Skeletal muscle tissue (tissue), 3 donors: ENCODE measurements at regions not wholly inside any gene's neighbourhood (a gene's known extent, or its start where the extent isn't known, plus 50 kb on each side); places are given as distances from the start of the nearest gene placed in this dataset.

Experiments
- H3K27ac ChIP-seq: one replicate; pipeline ENCODE4 v1.7.0; 2013; ENCODE audit warnings: mild to moderate bottlenecking, low read depth, low read length, inconsistent platforms
- H3K27me3 ChIP-seq, 3 donors: one replicate each; pipeline ENCODE4 v1.7.0; 2013; ENCODE audit warnings: low read length in 3 of 3; ENCODE audit not compliant: control insufficient read depth in 3 of 3, insufficient read depth in 3 of 3
- H3K36me3 ChIP-seq, 3 donors: one replicate each; pipeline ENCODE4 v1.7.0; 2013; ENCODE audit warnings: low read length in 3 of 3; ENCODE audit not compliant: control insufficient read depth in 3 of 3, insufficient read depth in 3 of 3
- H3K4me1 ChIP-seq, 3 donors: one replicate each; pipeline ENCODE4 v1.7.0; 2013; ENCODE audit warnings: low read length in 3 of 3, mild to moderate bottlenecking in 3 of 3; ENCODE audit not compliant: control insufficient read depth in 3 of 3, insufficient read depth in 3 of 3
- H3K4me3 ChIP-seq, 3 donors: one replicate each; pipeline ENCODE4 v1.7.0; 2013; ENCODE audit warnings: low read length in 3 of 3
- H3K9ac ChIP-seq, 3 donors: one replicate each; pipeline ENCODE4 v1.7.0; 2013; ENCODE audit warnings: low read length in 3 of 3, mild to moderate bottlenecking in 3 of 3, moderate library complexity in 2 of 3, low read depth in 1 of 3
- H3K9me3 ChIP-seq, 3 donors: one replicate each; pipeline ENCODE4 v1.7.0; 2013; ENCODE audit warnings: low read length in 3 of 3; ENCODE audit not compliant: control insufficient read depth in 3 of 3
- donor health status: Osteomylitis.

DNA sequence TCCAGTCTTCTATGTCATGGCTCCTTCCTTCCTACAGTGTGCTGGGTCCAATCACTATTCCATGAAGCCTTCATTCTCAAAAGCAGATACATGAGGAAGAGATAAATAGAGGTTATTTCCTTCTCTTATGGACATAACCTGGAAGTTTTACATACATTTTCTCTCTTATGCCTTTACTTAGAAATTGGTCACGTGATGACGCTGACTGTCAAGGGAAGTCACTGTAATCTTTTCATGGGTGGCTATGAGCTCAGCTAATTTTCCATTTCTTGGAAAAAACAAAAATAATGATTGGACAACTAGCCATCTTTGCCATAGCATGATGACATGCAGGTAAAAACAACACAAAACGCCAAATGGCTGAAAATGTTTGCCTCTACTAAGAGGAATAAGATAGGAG lies 151.6 kb upstream of the PRSS16 start:
- H3K4me1 ChIP-seq: peaks cover 0 to 4% (median 3%) of the 10 kb centered on the region in 3 donors
- H3K36me3 ChIP-seq: no peaks in the 10 kb centered on the region
- no peak overlapping the region for H3K9ac ChIP-seq
- H3K27me3 ChIP-seq: peaks cover 21 to 37% (median 34%) of the 10 kb centered on the region in 3 donors
- no peak overlapping the region for H3K27ac ChIP-seq
- H3K4me3 ChIP-seq: no peak overlapping the region
- no peaks in the 10 kb centered on the region for H3K9me3 ChIP-seq

DNA sequence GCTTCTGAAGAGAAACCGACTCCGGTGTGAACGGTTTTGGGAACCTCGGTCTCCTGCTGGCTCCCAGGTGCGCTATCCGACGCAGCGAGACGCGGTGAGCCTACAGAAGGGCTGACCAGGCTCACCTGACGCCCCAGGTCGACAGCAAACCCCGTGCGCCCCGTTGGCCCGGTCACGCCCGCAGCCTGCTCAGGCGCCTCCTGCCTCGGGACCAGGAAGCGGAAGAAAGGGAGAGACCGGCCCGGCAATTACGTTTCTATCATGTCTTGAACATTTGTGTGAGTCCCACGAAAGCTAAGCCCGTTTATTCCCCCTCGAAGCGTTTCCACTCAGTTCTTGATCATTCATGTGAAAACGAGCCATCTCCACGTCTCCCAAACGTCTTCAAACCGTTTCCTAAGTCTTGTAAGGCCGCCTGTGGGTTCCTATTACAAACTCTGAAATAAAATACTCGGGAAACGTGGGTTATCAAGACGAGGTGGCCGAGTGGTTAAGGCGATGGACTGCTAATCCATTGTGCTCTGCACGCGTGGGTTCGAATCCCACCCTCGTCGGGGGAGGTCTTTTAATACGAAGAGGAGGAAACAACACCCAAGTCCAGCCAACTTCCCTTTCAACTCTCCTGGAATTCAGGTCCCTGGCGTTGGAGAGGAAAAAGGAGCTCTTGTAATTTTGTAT lies 150.5 kb upstream of the PRSS16 start:
- Histone ChIP-seq H3K27ac (no peak overlapping the region), H3K36me3 (no peaks in the 10 kb centered on the region), H3K9me3 (no peaks in the 10 kb centered on the region), H3K9ac (no peak overlapping the region), H3K4me3 (peak overlapping the region; percentile 48 to 58 (median 56)), H3K27me3 (peaks cover 19 to 33% (median 27%) of the 10 kb centered on the region in 3 donors), H3K4me1 (peaks cover 0 to 4% (median 0%) of the 10 kb centered on the region in 3 donors)

DNA sequence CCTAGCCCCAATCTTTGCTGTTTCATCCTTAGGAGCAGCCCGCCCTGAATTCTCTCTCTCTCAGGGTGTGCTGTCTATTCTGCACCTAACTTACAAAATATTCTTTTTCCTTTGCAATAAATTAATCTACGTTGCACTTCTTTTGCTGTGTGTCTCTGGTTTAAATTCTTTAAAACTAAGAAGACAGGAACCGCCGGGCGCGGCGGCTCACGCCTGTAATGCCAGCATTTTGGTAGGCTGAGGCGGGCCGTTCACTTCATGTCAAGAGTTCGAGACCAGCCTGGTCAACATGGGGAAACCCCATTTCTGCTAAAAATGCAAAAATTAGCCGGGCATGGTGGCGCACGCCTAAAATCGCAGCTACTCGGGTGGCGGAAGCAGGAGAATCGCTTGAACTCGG lies 148.5 kb upstream of the PRSS16 start:
- H3K27me3 ChIP-seq: peaks cover 14 to 22% (median 21%) of the 10 kb centered on the region in 3 donors
- H3K9ac ChIP-seq: no peak overlapping the region

DNA sequence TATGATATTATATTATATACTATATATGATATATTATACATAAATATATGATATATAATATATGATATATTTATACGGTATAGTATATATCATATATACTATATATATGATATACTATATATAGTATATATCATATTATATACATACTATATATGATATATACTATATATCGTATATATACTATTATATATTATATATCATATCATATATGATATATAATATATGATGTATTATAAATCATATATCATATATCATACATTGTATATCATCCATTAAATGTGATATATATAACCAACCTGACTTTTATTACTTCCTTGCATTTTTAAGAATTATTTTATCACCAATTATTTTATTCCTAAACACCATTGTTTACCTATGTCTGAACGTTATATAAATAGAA lies 146.6 kb upstream of the PRSS16 start:
- Histone ChIP-seq H3K36me3 (no peaks in the 10 kb centered on the region), H3K4me3 (no peak overlapping the region), H3K4me1 (peaks cover 0 to 4% (median 0%) of the 10 kb centered on the region in 3 donors), H3K9me3 (no peaks in the 10 kb centered on the region), H3K27ac (no peak overlapping the region), H3K9ac (no peak overlapping the region), H3K27me3 (peaks cover 14 to 17% (median 15%) of the 10 kb centered on the region in 3 donors)

More for the DNA sequence above, 148.5 kb upstream of the PRSS16 start:
- Histone ChIP-seq H3K4me3 (no peak overlapping the region), H3K9me3 (no peaks in the 10 kb centered on the region), H3K27ac (no peak overlapping the region), H3K4me1 (peaks cover 0 to 4% (median 0%) of the 10 kb centered on the region in 3 donors), H3K36me3 (no peaks in the 10 kb centered on the region)

DNA sequence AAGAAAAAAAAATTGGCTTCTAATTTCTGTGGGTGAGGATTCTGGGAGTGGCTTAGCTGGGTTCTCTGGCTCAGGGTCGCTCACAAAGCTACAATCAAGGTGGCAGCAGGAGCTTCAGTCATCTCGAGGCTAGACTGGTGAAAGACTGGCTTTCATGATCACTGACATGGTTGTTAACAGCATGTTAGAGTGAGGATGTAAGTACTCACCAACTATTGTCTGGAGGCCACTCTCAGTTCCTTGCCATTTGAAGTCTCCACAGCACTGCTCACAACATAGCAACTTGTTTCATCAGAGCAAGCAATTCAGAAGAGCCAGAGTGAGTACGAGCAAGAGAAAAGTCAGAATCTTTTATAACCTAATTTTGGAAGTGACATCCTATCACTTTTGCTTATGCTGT lies 145.7 kb upstream of the PRSS16 start:
- Histone ChIP-seq H3K27ac (no peak overlapping the region), H3K4me3 (no peak overlapping the region), H3K36me3 (no peaks in the 10 kb centered on the region), H3K4me1 (peaks cover 0 to under 1% (median 0%) of the 10 kb centered on the region in 3 donors), H3K27me3 (peaks cover 8% of the 10 kb centered on the region in 3 donors), H3K9me3 (no peaks in the 10 kb centered on the region), H3K9ac (no peak overlapping the region)

DNA sequence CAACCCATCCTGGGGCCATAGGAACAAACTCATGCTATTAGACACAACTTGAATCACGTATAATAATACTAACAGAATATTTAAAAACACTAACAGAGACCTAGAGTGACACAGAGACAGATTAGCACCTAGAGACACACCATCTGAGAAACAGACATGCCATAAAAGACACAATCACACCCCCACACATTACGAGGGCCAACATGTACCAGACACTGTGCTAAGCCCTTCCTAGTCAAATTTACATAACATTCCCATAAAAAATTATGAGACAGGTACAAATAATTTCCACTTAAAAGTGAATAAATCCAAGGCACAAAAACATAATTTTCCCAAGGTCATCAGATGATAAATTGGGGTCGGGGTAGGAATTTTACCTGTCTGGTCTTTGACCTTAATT lies 141.1 kb upstream of the PRSS16 start:
- H3K36me3 ChIP-seq: no peaks in the 10 kb centered on the region
- no peaks in the 10 kb centered on the region for H3K9me3 ChIP-seq
- H3K4me1 ChIP-seq: no peaks in the 10 kb centered on the region
- no peak overlapping the region for H3K9ac ChIP-seq
- H3K4me3 ChIP-seq: no peak overlapping the region
- no peak overlapping the region for H3K27ac ChIP-seq
- H3K27me3 ChIP-seq: no peaks in the 10 kb centered on the region

DNA sequence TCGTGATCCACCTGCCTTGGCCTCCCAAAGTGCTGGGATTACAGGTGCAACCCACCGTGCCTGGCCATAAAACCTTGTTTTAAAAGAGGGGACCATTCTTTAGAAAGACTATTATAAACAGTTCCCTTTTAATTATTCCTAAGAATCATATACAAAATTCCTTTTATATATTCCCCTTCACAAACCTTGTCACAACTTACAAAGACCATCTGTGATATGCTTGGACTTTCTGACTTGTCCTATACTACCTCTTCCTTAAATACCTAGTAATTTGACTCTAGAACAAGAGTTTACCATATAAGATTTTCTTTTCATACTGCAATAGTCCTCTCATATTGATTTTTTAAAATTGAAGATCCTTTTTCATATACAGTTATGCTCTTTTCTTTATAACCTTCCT lies 135.8 kb upstream of the PRSS16 start:
- H3K4me3 ChIP-seq: no peak overlapping the region
- H3K36me3 ChIP-seq: no peaks in the 10 kb centered on the region
- no peaks in the 10 kb centered on the region for H3K4me1 ChIP-seq
- H3K27me3 ChIP-seq: no peaks in the 10 kb centered on the region
- H3K9ac ChIP-seq: no peak overlapping the region
- no peaks in the 10 kb centered on the region for H3K9me3 ChIP-seq
- no peak overlapping the region for H3K27ac ChIP-seq

DNA sequence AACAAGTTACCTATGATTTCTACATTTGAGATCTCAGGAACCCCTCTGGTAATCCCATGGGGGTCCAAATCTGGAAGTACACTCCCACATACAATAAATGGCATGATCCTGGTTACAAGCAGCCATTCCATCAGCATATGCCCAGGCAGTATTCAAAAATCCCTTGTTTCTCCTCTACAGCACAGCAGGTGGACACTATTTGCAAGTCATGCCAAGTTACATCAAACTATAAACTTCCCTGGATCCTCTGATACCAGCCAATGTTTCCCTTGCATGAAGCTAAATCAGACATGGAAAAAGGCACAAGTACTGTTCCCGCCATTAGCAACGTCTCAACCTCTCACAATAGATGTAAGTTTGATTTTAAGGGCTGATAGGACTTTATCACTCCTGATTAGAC lies 134.5 kb upstream of the PRSS16 start:
- Histone ChIP-seq H3K4me3 (no peak overlapping the region), H3K27ac (no peak overlapping the region), H3K27me3 (no peaks in the 10 kb centered on the region), H3K4me1 (no peaks in the 10 kb centered on the region), H3K36me3 (no peaks in the 10 kb centered on the region), H3K9ac (no peak overlapping the region), H3K9me3 (no peaks in the 10 kb centered on the region)

DNA sequence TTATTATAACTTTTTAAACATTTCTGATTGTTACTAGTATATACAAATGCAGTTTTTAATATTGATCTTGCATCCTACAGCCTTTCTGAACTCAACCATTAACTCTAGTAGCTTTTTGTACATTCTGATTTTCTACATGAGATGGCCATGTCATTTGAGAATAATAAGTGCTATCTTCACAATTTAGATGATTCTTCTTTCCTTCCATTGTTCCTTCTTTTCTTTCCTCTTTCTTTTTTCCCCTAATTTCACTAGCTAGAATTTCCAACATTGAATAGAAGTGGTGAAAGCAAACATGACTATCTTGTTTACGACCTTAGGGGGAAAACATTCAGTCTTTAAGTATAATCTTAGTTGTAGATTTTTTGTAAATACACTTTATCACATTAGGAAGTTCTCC lies 128.2 kb upstream of the PRSS16 start:
- Histone ChIP-seq H3K4me3 (no peak overlapping the region), H3K9me3 (no peaks in the 10 kb centered on the region), H3K9ac (no peak overlapping the region), H3K27me3 (no peaks in the 10 kb centered on the region), H3K27ac (no peak overlapping the region), H3K4me1 (no peaks in the 10 kb centered on the region), H3K36me3 (no peaks in the 10 kb centered on the region)

DNA sequence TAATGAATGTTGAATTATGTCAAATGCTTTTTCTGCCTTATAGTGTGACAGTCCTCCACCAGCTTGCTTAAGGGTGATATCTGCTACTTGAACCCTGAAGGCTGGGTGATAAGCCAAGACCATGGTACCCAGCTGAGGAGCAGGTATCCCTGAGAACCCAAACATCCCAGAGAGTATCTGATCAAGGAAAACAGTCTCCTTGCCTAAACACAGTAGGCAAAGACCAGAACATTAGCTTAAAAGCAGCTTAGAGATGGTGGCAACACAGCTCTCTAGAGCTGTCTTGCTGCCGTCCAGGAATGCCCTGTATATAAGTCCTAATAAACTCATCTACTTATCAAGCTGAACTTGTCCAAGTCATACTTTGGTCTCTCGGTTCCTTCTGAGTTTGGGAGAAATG lies 127.7 kb upstream of the PRSS16 start:
- no peaks in the 10 kb centered on the region for H3K9me3 ChIP-seq
- no peaks in the 10 kb centered on the region for H3K36me3 ChIP-seq
- no peaks in the 10 kb centered on the region for H3K4me1 ChIP-seq
- H3K9ac ChIP-seq: no peak overlapping the region
- H3K27me3 ChIP-seq: no peaks in the 10 kb centered on the region
- no peak overlapping the region for H3K27ac ChIP-seq
- no peak overlapping the region for H3K4me3 ChIP-seq
